HG02973 (cell line): ENCODE measurements at regions not wholly inside any gene's neighbourhood (a gene's known extent, or its start where the extent isn't known, plus 50 kb on each side); places are given as distances from the start of the nearest gene placed in this dataset.

Source experiments
- ATAC-seq: cut with Tn5 transposase; IDR thresholded peaks from one replicate; pipeline ENCODE4 v1.9.1; 2021; ENCODE audit warnings: moderate library complexity; ENCODE audit not compliant: unreplicated experiment

GRCh38 chr1:173420330-173420806, 56.8 kb upstream of the PRDX6 start:
- ATAC-seq = no peak

GRCh38 chr1:173421286-173421685, 55.8 kb upstream of the PRDX6 start:
- no peak for ATAC-seq

- no peak for ATAC-seq
Observed at GRCh38 chr1:173421789-173422188, 55.3 kb upstream of the PRDX6 start.

GRCh38 chr1:173422456-173422976, 54.6 kb upstream of the PRDX6 start:
- no peak for ATAC-seq

DNA sequence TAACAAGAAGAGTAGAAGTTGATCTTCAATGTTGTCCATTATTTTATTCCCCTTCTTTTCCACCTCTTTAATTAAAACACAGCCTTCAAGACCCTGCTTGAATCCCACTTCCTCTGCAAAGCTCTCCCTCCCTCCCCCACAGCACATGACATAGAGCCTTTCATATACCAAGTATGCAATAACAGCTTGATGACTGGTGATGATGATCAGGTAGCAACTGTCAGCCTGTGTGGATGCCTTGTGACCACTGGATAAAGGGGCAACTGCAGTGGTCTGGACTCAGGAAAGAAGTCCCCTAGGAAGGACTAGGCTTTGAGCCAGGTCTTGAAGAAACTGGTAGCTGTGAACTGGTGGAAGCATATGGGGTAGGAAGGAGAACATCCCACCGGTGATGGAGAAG, 53.8 kb upstream of the PRDX6 start:
- ATAC-seq = no peak

- no peak for ATAC-seq
Observed at GRCh38 chr1:173424143-173424542, 53.0 kb upstream of the PRDX6 start.

DNA sequence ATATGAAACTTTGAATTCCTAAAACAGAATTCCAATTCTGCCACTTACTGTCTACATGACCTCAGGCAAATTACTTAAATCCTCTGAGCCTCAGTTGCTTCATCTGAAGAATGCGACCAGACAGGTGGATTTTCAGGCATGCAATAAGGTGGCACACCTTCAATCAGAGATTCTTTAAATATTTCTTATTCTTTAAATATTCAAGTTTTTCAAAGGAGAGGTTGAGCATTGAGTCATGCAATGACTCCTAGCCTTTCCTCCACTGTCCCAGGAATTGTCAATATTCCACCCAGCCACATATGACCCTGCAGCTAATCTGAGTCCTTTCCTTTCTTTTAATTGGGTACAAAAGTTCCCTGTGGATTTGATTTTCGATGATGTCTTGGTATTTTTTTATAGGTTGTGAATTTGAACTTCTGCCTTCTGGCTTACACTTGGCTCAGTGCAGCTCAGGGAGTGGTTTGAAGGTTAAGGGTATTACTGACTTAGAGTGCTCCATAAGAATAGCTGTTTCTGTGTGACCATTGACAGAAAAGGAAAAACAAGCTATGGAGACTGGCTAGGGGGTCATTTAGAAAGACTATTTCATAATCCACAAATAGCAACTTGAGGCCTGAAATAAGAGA, 52.2 kb upstream of the PRDX6 start:
- ATAC-seq = no peak

DNA sequence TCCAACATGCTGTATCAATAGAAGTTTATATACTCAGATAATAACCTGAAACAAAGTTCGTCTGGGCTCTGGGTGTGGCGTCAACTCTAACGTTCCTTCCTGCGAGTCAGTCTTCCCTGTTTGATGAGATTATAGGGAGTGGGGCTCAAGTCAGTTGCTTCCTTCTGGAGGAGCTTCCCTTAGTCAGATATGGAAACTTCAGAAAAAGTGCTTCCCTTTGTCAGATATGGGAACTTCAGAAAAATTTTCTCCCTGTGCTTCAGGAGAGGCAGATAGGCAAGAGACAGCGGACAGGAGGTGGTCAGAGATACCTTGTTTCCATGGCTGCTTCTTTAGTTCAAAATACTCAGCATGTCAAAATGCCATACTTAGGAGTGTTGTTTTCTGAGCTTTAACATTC, 51.1 kb upstream of the PRDX6 start:
- no peak for ATAC-seq

GRCh38 chr1:173427146-173428054, 49.7 kb upstream of the PRDX6 start:
- no peak for ATAC-seq
